ENCODE measurements at regions not wholly inside any gene's neighbourhood (a gene's known extent, or its start where the extent isn't known, plus 50 kb on each side); places are given as distances from the start of the nearest gene placed in this dataset.

GRCh38 chr1:30637183-30637980, 86.0 kb downstream of the MATN1 start:
- Histone ChIP-seq H3K4me3 (ENCODE audit: control insufficient read depth in 2 of 3, extremely low read depth in 1 of 3, insufficient read depth in 2 of 3, low read depth in 1 of 3, low read length in 3 of 3) (no peak overlapping the region), H3K27ac (ENCODE audit: control insufficient read depth, insufficient read depth, low read length) (no peak overlapping the region), H3K4me2 (ENCODE audit: control insufficient read depth, extremely low read depth, insufficient read depth, low read depth, low read length) (no peak overlapping the region), H3K79me2 (ENCODE audit: control insufficient read depth, insufficient read depth, low read length) (no peaks in the 10 kb centered on the region), H2AFZ (ENCODE audit: control insufficient read depth, low read length) (no peak overlapping the region), H3K4me1 (ENCODE audit: control insufficient read depth, extremely low read depth, insufficient read depth, low read length) (peaks cover 12% of the 10 kb centered on the region), H3K9me1 (ENCODE audit: control insufficient read depth, extremely low read depth, insufficient read depth, low read length) (no peaks in the 10 kb centered on the region), H3K27me3 (ENCODE audit: control insufficient read depth, extremely low read depth, insufficient read depth, low read length) (no peaks in the 10 kb centered on the region), H3K9ac (ENCODE audit: control insufficient read depth, extremely low read depth, insufficient read depth, low read length) (no peak overlapping the region), H3K36me3 (ENCODE audit: control insufficient read depth in 2 of 2, extremely low read depth in 1 of 2, insufficient read depth in 2 of 2, low read length in 2 of 2) (no peaks in the 10 kb centered on the region), H3K9me3 (ENCODE audit: control insufficient read depth, low read depth, low read length) (no peaks in the 10 kb centered on the region), H4K20me1 (ENCODE audit: control insufficient read depth, extremely low read depth, insufficient read depth, low read length) (no peaks in the 10 kb centered on the region)
- dilution Hi-C loops (cut with MboI; ENCODE audit: extremely low pct_ligation_motif_present, low sequenced_read_pairs), result no loop called here
- DNase-seq (ENCODE audit: low read depth, low spot score) (no peak), FAIRE-seq (no peak)
- TF ChIP-seq EZH2 (IDR thresholded peaks at IDR 0.05; ENCODE audit: low read length), result no peak
- TF ChIP-seq CTCF (optimal IDR thresholded peaks at IDR 0.05 in 1 of 3, IDR thresholded peaks at IDR 0.05 in 1 of 3, conservative IDR thresholded peaks at IDR 0.05 in 1 of 3; ENCODE audit: extremely low read depth in 1 of 3, insufficient read depth in 2 of 3, low read length in 3 of 3), result no peak

- TF ChIP-seq CTCF (optimal IDR thresholded peaks at IDR 0.05 in 1 of 3, IDR thresholded peaks at IDR 0.05 in 1 of 3, conservative IDR thresholded peaks at IDR 0.05 in 1 of 3; ENCODE audit: extremely low read depth in 1 of 3, insufficient read depth in 2 of 3, low read length in 3 of 3), result no peak
- no peak for TF ChIP-seq EZH2 (IDR thresholded peaks at IDR 0.05; ENCODE audit: low read length)
- Histone ChIP-seq H3K79me2 (ENCODE audit: control insufficient read depth, insufficient read depth, low read length) (no peaks in the 10 kb centered on the region), H3K36me3 (ENCODE audit: control insufficient read depth in 2 of 2, extremely low read depth in 1 of 2, insufficient read depth in 2 of 2, low read length in 2 of 2) (no peaks in the 10 kb centered on the region), H3K9me3 (ENCODE audit: control insufficient read depth, low read depth, low read length) (no peaks in the 10 kb centered on the region), H4K20me1 (ENCODE audit: control insufficient read depth, extremely low read depth, insufficient read depth, low read length) (no peaks in the 10 kb centered on the region), H3K4me3 (ENCODE audit: control insufficient read depth in 2 of 3, extremely low read depth in 1 of 3, insufficient read depth in 2 of 3, low read depth in 1 of 3, low read length in 3 of 3) (no peak overlapping the region), H3K27me3 (ENCODE audit: control insufficient read depth, extremely low read depth, insufficient read depth, low read length) (no peaks in the 10 kb centered on the region), H3K9ac (ENCODE audit: control insufficient read depth, extremely low read depth, insufficient read depth, low read length) (no peak overlapping the region), H3K27ac (ENCODE audit: control insufficient read depth, insufficient read depth, low read length) (no peak overlapping the region), H2AFZ (ENCODE audit: control insufficient read depth, low read length) (no peak overlapping the region), H3K4me2 (ENCODE audit: control insufficient read depth, extremely low read depth, insufficient read depth, low read depth, low read length) (no peak overlapping the region), H3K4me1 (ENCODE audit: control insufficient read depth, extremely low read depth, insufficient read depth, low read length) (peaks cover 12% of the 10 kb centered on the region), H3K9me1 (ENCODE audit: control insufficient read depth, extremely low read depth, insufficient read depth, low read length) (no peaks in the 10 kb centered on the region)
- dilution Hi-C loops (cut with MboI; ENCODE audit: extremely low pct_ligation_motif_present, low sequenced_read_pairs), result no loop called here
- FAIRE-seq, result no peak
- no peak for DNase-seq (ENCODE audit: low read depth, low spot score)
Observed at GRCh38 chr1:30636621-30637020, 86.8 kb downstream of the MATN1 start.

Measured in keratinocyte (primary cell).